Anterior cingulate cortex (tissue), 58 donors: ENCODE measurements at regions not wholly inside any gene's neighbourhood (a gene's known extent, or its start where the extent isn't known, plus 50 kb on each side); places are given as distances from the start of the nearest gene placed in this dataset.
A peak's percentile ranks its signal among the peaks of the same experiment; 100 is the strongest.

Source experiments
- DNase-seq, 58 donors: peaks; one replicate each; lab custom pipeline; 2025; lab: John Stamatoyannopoulos, UW

GRCh38 chr14:95466506-95466905, 49.9 kb downstream of the SYNE3 start:
- DNase-seq: no peak

GRCh38 chr14:95465936-95466335, 50.5 kb downstream of the SYNE3 start:
- DNase-seq: no peak

GRCh38 chr14:95465358-95465757, 51.1 kb downstream of the SYNE3 start:
- no peak for DNase-seq

- DNase-seq: no peak
These were observed 51.9 kb downstream of the SYNE3 start for GRCh38 chr14:95464514-95464913.

- DNase-seq: no peak
These were observed 52.3 kb downstream of the SYNE3 start for GRCh38 chr14:95464103-95464502.

GRCh38 chr14:95463171-95463901, 53.1 kb downstream of the SYNE3 start:
- DNase-seq: peak in 1 of 58 donors; percentile 12

GRCh38 chr14:95462491-95462890, 54.0 kb downstream of the SYNE3 start:
- DNase-seq: no peak

GRCh38 chr14:95460647-95461478, 55.6 kb downstream of the SYNE3 start:
- peak; percentile 24 to 87 (median 68) for DNase-seq

- DNase-seq: no peak
These were observed 57.5 kb downstream of the SYNE3 start for GRCh38 chr14:95458906-95459305.

GRCh38 chr14:95458459-95458858, 58.0 kb downstream of the SYNE3 start:
- DNase-seq: no peak

GRCh38 chr14:95456281-95456680, 60.2 kb downstream of the SYNE3 start:
- DNase-seq: peak in 3 of 58 donors; percentile 5 to 16 (median 8)

GRCh38 chr14:95455246-95455645, 61.2 kb downstream of the SYNE3 start:
- DNase-seq: no peak

GRCh38 chr14:95453713-95453980, 62.8 kb downstream of the SYNE3 start:
- no peak for DNase-seq

GRCh38 chr14:95452893-95453712, 63.3 kb downstream of the SYNE3 start:
- no peak for DNase-seq

GRCh38 chr14:95452176-95452892, 64.1 kb downstream of the SYNE3 start:
- DNase-seq: peak in 6 of 58 donors; percentile 6 to 20 (median 14)

GRCh38 chr14:95449131-95449530, 67.3 kb downstream of the SYNE3 start:
- DNase-seq: no peak

GRCh38 chr14:95446470-95446869, 70.0 kb downstream of the SYNE3 start:
- DNase-seq: no peak

GRCh38 chr14:95445676-95446075, 70.8 kb downstream of the SYNE3 start:
- no peak for DNase-seq

- DNase-seq: no peak
These were observed 71.3 kb downstream of the SYNE3 start for GRCh38 chr14:95445161-95445560.
